ENCODE measurements at regions not wholly inside any gene's neighbourhood (a gene's known extent, or its start where the extent isn't known, plus 50 kb on each side); places are given as distances from the start of the nearest gene placed in this dataset.

DNA sequence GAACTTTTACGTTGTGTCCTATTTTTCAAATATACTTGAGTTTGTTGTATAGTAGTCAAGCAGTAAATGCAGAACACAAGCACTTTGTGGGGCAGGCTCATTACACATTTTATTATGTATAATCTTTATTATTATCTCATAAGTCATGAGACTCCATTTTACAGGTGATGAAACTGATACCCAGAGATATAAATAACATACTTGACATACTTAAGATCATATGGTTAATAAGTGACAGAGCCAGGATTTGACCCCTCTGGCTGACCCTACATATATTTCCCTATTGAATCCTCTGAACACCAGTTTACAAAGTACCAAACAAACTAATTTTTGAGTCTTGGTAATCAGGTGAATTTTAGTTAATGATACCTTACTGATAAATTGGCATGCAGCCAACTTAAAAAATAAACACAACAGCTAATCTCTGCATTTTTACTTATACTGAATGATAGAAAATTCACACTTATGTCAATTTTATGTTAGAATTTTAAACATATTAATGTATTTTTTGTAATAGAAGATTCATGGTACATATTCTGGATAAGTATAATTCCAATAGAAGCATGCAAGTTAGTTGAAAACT is 305.0 kb upstream of the MEF2C start:
- H3K27me3 ChIP-seq (ENCODE audit: control insufficient read depth in 3 of 3, insufficient read depth in 3 of 3, low read length in 2 of 3): no peaks in the 10 kb centered on the region
- no peaks in the 10 kb centered on the region for H3K9me3 ChIP-seq (ENCODE audit: control insufficient read depth in 4 of 4, insufficient read depth in 3 of 4, low read length in 3 of 4)
- no peak overlapping the region for H3K9ac ChIP-seq (ENCODE audit: insufficient read depth in 1 of 2, low read length in 2 of 2)
- no peak for ATAC-seq (ENCODE audit: insufficient read depth, low FRiP score)
- H3K4me3 ChIP-seq: no peak overlapping the region
- no peaks in the 10 kb centered on the region for H3K4me1 ChIP-seq (ENCODE audit: control insufficient read depth in 5 of 5, insufficient read depth in 5 of 5, low read length in 5 of 5)
- TF ChIP-seq, protein P1, sequence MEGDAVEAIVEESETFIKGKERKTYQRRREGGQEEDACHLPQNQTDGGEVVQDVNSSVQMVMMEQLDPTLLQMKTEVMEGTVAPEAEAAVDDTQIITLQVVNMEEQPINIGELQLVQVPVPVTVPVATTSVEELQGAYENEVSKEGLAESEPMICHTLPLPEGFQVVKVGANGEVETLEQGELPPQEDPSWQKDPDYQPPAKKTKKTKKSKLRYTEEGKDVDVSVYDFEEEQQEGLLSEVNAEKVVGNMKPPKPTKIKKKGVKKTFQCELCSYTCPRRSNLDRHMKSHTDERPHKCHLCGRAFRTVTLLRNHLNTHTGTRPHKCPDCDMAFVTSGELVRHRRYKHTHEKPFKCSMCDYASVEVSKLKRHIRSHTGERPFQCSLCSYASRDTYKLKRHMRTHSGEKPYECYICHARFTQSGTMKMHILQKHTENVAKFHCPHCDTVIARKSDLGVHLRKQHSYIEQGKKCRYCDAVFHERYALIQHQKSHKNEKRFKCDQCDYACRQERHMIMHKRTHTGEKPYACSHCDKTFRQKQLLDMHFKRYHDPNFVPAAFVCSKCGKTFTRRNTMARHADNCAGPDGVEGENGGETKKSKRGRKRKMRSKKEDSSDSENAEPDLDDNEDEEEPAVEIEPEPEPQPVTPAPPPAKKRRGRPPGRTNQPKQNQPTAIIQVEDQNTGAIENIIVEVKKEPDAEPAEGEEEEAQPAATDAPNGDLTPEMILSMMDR (IDR thresholded peaks at IDR 0.05; ENCODE audit: control extremely low read depth, extremely low read depth): no peak
- H3K27ac ChIP-seq (ENCODE audit: low read depth in 1 of 2, low read length in 1 of 2): no peak overlapping the region
- H3K36me3 ChIP-seq (ENCODE audit: control insufficient read depth in 4 of 4, insufficient read depth in 4 of 4, low read length in 4 of 4): no peaks in the 10 kb centered on the region
- WGBS, 2 donors: 96 to 98% methylated on average over 1 of the region's 1 CpG
- no peak for DNase-seq

- H3K27me3 ChIP-seq (ENCODE audit: control insufficient read depth in 3 of 3, insufficient read depth in 3 of 3, low read length in 2 of 3): no peaks in the 10 kb centered on the region
- no peak for ATAC-seq (ENCODE audit: insufficient read depth, low FRiP score)
- no peak overlapping the region for H3K9ac ChIP-seq (ENCODE audit: insufficient read depth in 1 of 2, low read length in 2 of 2)
- H3K9me3 ChIP-seq (ENCODE audit: control insufficient read depth in 4 of 4, insufficient read depth in 3 of 4, low read length in 3 of 4): no peaks in the 10 kb centered on the region
- H3K4me1 ChIP-seq (ENCODE audit: control insufficient read depth in 5 of 5, insufficient read depth in 5 of 5, low read length in 5 of 5): no peaks in the 10 kb centered on the region
- H3K27ac ChIP-seq (ENCODE audit: low read depth in 1 of 2, low read length in 1 of 2): no peak overlapping the region
- H3K36me3 ChIP-seq (ENCODE audit: control insufficient read depth in 4 of 4, insufficient read depth in 4 of 4, low read length in 4 of 4): no peaks in the 10 kb centered on the region
- no peak for DNase-seq
- TF ChIP-seq, protein P1 (IDR thresholded peaks at IDR 0.05; ENCODE audit: control extremely low read depth, extremely low read depth): no peak
- H3K4me3 ChIP-seq: no peak overlapping the region
Observed at GRCh38 chr5:89187268-89187667, 304.3 kb upstream of the MEF2C start.

GRCh38 chr5:89181546-89181945 is 298.6 kb upstream of the MEF2C start:
- no peak overlapping the region for H3K9ac ChIP-seq (ENCODE audit: insufficient read depth in 1 of 2, low read length in 2 of 2)
- H3K4me1 ChIP-seq (ENCODE audit: control insufficient read depth in 5 of 5, insufficient read depth in 5 of 5, low read length in 5 of 5): no peaks in the 10 kb centered on the region
- no peak overlapping the region for H3K27ac ChIP-seq (ENCODE audit: low read depth in 1 of 2, low read length in 1 of 2)
- H3K27me3 ChIP-seq (ENCODE audit: control insufficient read depth in 3 of 3, insufficient read depth in 3 of 3, low read length in 2 of 3): no peaks in the 10 kb centered on the region
- ATAC-seq (ENCODE audit: insufficient read depth, low FRiP score): no peak
- no peaks in the 10 kb centered on the region for H3K9me3 ChIP-seq (ENCODE audit: control insufficient read depth in 4 of 4, insufficient read depth in 3 of 4, low read length in 3 of 4)
- H3K36me3 ChIP-seq (ENCODE audit: control insufficient read depth in 4 of 4, insufficient read depth in 4 of 4, low read length in 4 of 4): no peaks in the 10 kb centered on the region
- TF ChIP-seq, protein P1 (IDR thresholded peaks at IDR 0.05; ENCODE audit: control extremely low read depth, extremely low read depth): no peak
- no peak overlapping the region for H3K4me3 ChIP-seq
- no peak for DNase-seq

- 87 to 97% methylated on average over 3 of the region's 3 CpGs for WGBS, 2 donors
- Histone ChIP-seq H3K9ac (ENCODE audit: insufficient read depth in 1 of 2, low read length in 2 of 2) (no peak overlapping the region), H3K27me3 (ENCODE audit: control insufficient read depth in 3 of 3, insufficient read depth in 3 of 3, low read length in 2 of 3) (no peaks in the 10 kb centered on the region), H3K27ac (ENCODE audit: low read depth in 1 of 2, low read length in 1 of 2) (no peak overlapping the region), H3K4me1 (ENCODE audit: control insufficient read depth in 5 of 5, insufficient read depth in 5 of 5, low read length in 5 of 5) (no peaks in the 10 kb centered on the region), H3K4me3 (no peak overlapping the region), H3K36me3 (ENCODE audit: control insufficient read depth in 4 of 4, insufficient read depth in 4 of 4, low read length in 4 of 4) (no peaks in the 10 kb centered on the region), H3K9me3 (ENCODE audit: control insufficient read depth in 4 of 4, insufficient read depth in 3 of 4, low read length in 3 of 4) (no peaks in the 10 kb centered on the region)
- TF ChIP-seq, protein P1 (IDR thresholded peaks at IDR 0.05; ENCODE audit: control extremely low read depth, extremely low read depth): no peak
- ATAC-seq (ENCODE audit: insufficient read depth, low FRiP score) (no peak), DNase-seq (no peak)
Observed at GRCh38 chr5:89179731-89180130, 296.7 kb upstream of the MEF2C start.

Measured in lung (tissue), 11 donors.